Smooth muscle cell (in vitro differentiated cells): ENCODE measurements at regions not wholly inside any gene's neighbourhood (a gene's known extent, or its start where the extent isn't known, plus 50 kb on each side); places are given as distances from the start of the nearest gene placed in this dataset.

Experiments
- DNase-seq: peaks from one replicate; lab custom pipeline; 2025; ENCODE audit not compliant: unreplicated experiment; lab: John Stamatoyannopoulos, UW
- H2AFZ ChIP-seq: fragments of 200-600 bp; sonication (generic); 2 replicates; pipeline ENCODE4 v1.6.0; 2016; ENCODE audit warnings: antibody characterized with exemption, low read depth, mild to moderate bottlenecking
- H3F3A ChIP-seq: fragments of 200-600 bp; sonication (generic); 2 replicates; pipeline ENCODE4 v1.6.0; 2017; ENCODE audit warnings: antibody characterized with exemption, low read depth
- H3K27ac ChIP-seq: fragments of 200-600 bp; sonication (generic); 2 replicates; pipeline ENCODE4 v1.5.1; 2016; ENCODE audit warnings: low read depth, mild to moderate bottlenecking
- H3K27me3 ChIP-seq: fragments of 200-600 bp; sonication (generic); 2 replicates; pipeline ENCODE4 v1.6.1; 2016; ENCODE audit warnings: low read depth, mild to moderate bottlenecking
- H3K36me3 ChIP-seq: fragments of 200-600 bp; sonication (generic); 2 replicates; pipeline ENCODE4 v1.5.1; 2016; ENCODE audit warnings: low read depth
- H3K4me1 ChIP-seq: fragments of 200-600 bp; sonication (generic); 2 replicates; pipeline ENCODE4 v1.5.1; 2016; ENCODE audit warnings: low read depth
- H3K4me2 ChIP-seq: fragments of 200-600 bp; sonication (generic); 2 replicates; pipeline ENCODE4 v1.6.0; 2016; ENCODE audit warnings: mild to moderate bottlenecking
- H3K4me3 ChIP-seq: fragments of 200-600 bp; sonication (generic); 2 replicates; pipeline ENCODE4 v1.5.1; 2016; ENCODE audit warnings: mild to moderate bottlenecking
- H3K79me2 ChIP-seq: fragments of 200-600 bp; sonication (generic); 2 replicates; pipeline ENCODE4 v1.6.0; 2016; ENCODE audit warnings: low read depth, mild to moderate bottlenecking
- H3K9ac ChIP-seq: fragments of 200-600 bp; sonication (generic); 2 replicates; pipeline ENCODE4 v1.6.0; 2016; ENCODE audit warnings: low read depth
- H3K9me3 ChIP-seq: fragments of 200-600 bp; sonication (generic); replicated peaks from 2 replicates; pipeline ENCODE4 v1.5.1; 2016; ENCODE audit warnings: low read depth
- H4K20me1 ChIP-seq: fragments of 200-600 bp; sonication (generic); 2 replicates; pipeline ENCODE4 v1.6.0; 2016; ENCODE audit warnings: low read depth
- WGBS: methylation state at CpG from one replicate; pipeline ENCODE4 v1.1.7; 2016; ENCODE audit warnings: low lambda C conversion rate; 5-methylcytosine and 5-hydroxymethylcytosine counted together
- TF ChIP-seq, protein P1 (sequence below): fragments of 200-600 bp; sonication (generic); IDR thresholded peaks from 2 replicates; pipeline ENCODE4 v1.5.1; 2017; ENCODE audit warnings: borderline replicate concordance, mild to moderate bottlenecking, antibody characterized with exemption; ENCODE audit not compliant: insufficient read depth, poor library complexity, severe bottlenecking

DNA sequence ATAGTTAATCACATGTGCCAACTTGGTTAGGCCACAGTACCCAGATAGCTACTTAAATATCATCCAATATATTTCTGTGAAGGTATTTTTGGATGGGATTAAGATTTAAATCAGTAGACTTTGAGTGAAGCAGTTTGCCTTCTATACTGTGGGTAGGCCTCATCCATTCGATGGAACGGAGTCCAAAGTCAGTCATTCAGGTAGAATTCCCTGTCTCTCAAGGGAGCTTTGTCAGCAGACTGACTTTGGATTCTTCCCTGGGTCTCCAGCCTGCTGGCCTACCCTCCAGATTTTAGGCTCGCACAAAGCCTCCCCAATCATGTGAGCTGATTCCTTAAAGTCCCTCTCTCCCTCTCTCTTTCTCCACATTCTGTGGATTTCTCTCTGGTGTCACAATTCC lies 145.1 kb upstream of the MAGI3 start:
- no peak overlapping the region for H3K4me3 ChIP-seq
- no peaks in the 10 kb centered on the region for H4K20me1 ChIP-seq
- TF ChIP-seq, protein P1, sequence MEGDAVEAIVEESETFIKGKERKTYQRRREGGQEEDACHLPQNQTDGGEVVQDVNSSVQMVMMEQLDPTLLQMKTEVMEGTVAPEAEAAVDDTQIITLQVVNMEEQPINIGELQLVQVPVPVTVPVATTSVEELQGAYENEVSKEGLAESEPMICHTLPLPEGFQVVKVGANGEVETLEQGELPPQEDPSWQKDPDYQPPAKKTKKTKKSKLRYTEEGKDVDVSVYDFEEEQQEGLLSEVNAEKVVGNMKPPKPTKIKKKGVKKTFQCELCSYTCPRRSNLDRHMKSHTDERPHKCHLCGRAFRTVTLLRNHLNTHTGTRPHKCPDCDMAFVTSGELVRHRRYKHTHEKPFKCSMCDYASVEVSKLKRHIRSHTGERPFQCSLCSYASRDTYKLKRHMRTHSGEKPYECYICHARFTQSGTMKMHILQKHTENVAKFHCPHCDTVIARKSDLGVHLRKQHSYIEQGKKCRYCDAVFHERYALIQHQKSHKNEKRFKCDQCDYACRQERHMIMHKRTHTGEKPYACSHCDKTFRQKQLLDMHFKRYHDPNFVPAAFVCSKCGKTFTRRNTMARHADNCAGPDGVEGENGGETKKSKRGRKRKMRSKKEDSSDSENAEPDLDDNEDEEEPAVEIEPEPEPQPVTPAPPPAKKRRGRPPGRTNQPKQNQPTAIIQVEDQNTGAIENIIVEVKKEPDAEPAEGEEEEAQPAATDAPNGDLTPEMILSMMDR: no peak
- no peaks in the 10 kb centered on the region for H3K9me3 ChIP-seq
- DNase-seq: no peak
- WGBS: 98% methylated on average over 3 of the region's 3 CpGs
- no peak overlapping the region for H3K9ac ChIP-seq
- H3K4me1 ChIP-seq: no peaks in the 10 kb centered on the region
- no peak overlapping the region for H3K4me2 ChIP-seq
- no peaks in the 10 kb centered on the region for H3K36me3 ChIP-seq
- no peaks in the 10 kb centered on the region for H3K79me2 ChIP-seq
- H3F3A ChIP-seq: no peaks in the 10 kb centered on the region
- no peak overlapping the region for H2AFZ ChIP-seq
- H3K27me3 ChIP-seq: no peaks in the 10 kb centered on the region
- H3K27ac ChIP-seq: no peak overlapping the region

DNA sequence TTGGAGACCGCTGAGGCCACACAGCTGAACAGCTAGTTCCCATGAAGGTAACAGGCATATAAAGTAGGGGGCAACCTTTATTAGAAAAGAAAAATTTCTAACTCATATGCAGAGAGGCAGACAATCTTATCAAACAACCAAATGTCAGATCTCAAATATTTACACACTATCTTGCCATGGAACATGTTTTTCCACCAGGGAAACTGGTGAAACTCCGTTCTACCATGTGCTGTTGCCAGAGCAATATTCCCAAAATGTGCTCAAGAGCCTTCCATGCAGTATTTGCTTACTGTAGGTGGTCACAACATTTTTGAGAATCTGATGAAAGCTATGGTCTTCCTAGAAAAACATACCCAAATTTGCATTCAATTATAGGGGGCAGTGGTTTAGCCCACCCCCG lies 143.4 kb upstream of the MAGI3 start:
- Histone ChIP-seq H3K9ac (no peak overlapping the region), H3K79me2 (no peaks in the 10 kb centered on the region), H3K9me3 (no peaks in the 10 kb centered on the region), H3K27ac (no peak overlapping the region), H3K4me3 (no peak overlapping the region), H3F3A (no peaks in the 10 kb centered on the region), H3K36me3 (no peaks in the 10 kb centered on the region), H2AFZ (no peak overlapping the region), H4K20me1 (no peaks in the 10 kb centered on the region), H3K27me3 (no peaks in the 10 kb centered on the region), H3K4me2 (no peak overlapping the region), H3K4me1 (peaks cover 2% of the 10 kb centered on the region)
- TF ChIP-seq, protein P1: no peak
- 87% methylated on average over 3 of the region's 3 CpGs for whole genome bisulfite sequencing
- DNase-seq: no peak

DNA sequence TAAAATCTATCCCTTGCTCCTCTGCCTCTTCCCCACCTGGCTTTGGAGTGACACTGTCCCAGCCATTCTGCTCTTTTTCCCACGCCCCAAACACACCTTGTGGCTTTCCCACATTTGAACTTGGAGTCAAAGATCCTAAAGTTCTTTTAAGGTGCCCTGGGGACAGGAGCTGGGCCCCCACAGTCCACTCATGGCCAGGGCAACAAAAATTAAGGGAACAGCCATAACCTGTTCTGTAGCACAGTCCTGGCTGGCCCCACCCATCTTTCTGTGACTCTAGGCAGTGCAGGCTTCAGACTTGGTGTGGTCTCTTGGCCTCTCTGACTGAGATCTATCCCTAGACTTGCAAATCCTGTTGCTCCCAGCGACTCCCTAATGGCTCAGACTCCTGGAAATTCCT lies 143.0 kb upstream of the MAGI3 start:
- no peaks in the 10 kb centered on the region for H3F3A ChIP-seq
- no peaks in the 10 kb centered on the region for H3K36me3 ChIP-seq
- H3K4me3 ChIP-seq: no peak overlapping the region
- no peaks in the 10 kb centered on the region for H3K9me3 ChIP-seq
- H3K9ac ChIP-seq: no peak overlapping the region
- TF ChIP-seq, protein P1: no peak
- WGBS: 82% methylated on average over 2 of the region's 2 CpGs
- no peak overlapping the region for H2AFZ ChIP-seq
- no peak for DNase-seq
- peaks cover 6% of the 10 kb centered on the region for H3K4me1 ChIP-seq
- H3K79me2 ChIP-seq: no peaks in the 10 kb centered on the region
- H3K27ac ChIP-seq: no peak overlapping the region
- H4K20me1 ChIP-seq: no peaks in the 10 kb centered on the region
- no peak overlapping the region for H3K4me2 ChIP-seq
- H3K27me3 ChIP-seq: no peaks in the 10 kb centered on the region

DNA sequence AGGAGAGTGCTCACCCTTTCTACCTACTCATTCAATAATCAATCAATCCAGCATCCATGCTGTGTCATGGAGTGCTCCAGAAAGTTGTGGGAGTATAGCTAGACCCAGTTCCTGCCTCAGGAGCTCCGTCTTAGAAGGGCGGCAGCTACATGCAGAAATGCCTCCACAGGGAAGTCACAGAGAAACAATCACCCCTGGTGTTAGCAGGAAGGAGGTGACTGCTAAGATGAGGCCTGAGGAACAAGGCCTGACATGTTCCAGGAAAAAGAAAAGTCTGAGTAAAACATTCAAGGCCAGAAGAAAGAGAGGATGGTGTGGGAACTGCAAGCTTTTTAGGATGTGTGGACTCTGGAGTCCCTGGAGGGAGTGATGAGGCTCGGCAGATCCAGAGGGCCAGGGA lies 142.5 kb upstream of the MAGI3 start:
- no peak overlapping the region for H2AFZ ChIP-seq
- no peak for DNase-seq
- no peak overlapping the region for H3K9ac ChIP-seq
- H3K9me3 ChIP-seq: no peaks in the 10 kb centered on the region
- no peaks in the 10 kb centered on the region for H3K79me2 ChIP-seq
- peaks cover 10% of the 10 kb centered on the region for H3K4me1 ChIP-seq
- H3K36me3 ChIP-seq: no peaks in the 10 kb centered on the region
- TF ChIP-seq, protein P1: no peak
- no peaks in the 10 kb centered on the region for H4K20me1 ChIP-seq
- H3F3A ChIP-seq: no peaks in the 10 kb centered on the region
- no peak overlapping the region for H3K4me2 ChIP-seq
- 83% methylated on average over 3 of the region's 3 CpGs for WGBS
- H3K27me3 ChIP-seq: no peaks in the 10 kb centered on the region
- H3K4me3 ChIP-seq: no peak overlapping the region
- H3K27ac ChIP-seq: no peak overlapping the region
